DMS114 treated with DMSO at 0.1 percent for 48 hours (cell line): ENCODE measurements at regions not wholly inside any gene's neighbourhood (a gene's known extent, or its start where the extent isn't known, plus 50 kb on each side); places are given as distances from the start of the nearest gene placed in this dataset.

Source experiments
- DNase-seq: peaks from one replicate; lab custom pipeline; 2025; ENCODE audit not compliant: unreplicated experiment; lab: John Stamatoyannopoulos, UW

DNA sequence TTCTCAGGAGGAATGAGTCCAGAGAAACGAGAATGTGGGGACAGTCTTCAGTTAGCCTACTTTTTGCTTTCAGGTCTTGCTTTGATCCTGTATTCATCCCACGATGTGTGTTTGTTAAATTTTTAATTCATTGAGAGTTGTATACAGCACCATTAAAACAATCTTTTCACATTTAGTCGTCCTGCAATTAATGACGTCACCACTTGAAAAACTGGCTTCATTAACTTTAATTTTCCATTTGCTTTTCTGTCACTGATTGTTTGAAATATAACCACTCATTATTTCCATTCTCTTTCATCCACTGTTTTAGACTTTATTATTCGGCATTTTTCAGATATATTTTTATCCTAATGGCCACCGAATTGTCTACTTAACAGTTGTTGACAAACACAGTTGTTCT lies 146.9 kb downstream of the TFEC start:
- no peak for DNase-seq

DNA sequence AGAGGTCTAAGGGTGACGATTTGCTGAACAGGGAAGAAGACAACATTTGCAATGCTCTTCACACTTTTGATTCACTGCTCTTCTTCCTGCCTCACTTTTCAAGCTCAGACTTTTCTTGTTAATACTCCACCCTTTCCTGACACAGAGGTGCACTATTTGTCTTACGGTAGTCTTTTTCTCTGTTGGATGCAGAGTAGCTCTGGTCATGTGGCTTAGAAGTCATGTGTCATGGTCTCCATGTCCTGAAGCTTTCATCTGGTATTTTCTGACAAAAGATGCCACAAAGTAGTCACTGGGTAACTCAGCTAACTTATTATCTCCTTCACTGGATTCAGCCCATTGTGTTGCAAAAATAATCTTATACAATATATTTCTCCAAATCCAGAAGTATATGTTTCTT lies 149.1 kb downstream of the TFEC start:
- no peak for DNase-seq

DNA sequence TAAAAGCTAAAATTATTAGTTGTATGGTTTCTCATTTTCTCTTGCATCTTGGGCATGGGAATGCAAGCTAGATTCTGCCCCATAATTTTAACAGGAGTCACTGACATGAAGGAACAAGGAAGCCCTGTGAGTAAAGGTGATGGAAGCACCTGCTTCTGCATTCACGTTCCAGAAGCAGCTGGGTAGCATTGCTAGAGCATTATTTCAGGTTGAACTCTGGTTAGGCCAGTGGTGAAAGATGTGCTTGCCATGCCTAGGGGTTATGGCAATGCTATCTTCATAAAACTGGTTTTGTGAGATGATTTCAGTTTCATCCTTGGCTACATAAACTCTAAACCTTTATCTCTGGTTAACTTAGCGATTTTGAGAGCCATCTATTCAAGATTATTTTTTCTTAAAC lies 151.4 kb downstream of the TFEC start:
- no peak for DNase-seq

DNA sequence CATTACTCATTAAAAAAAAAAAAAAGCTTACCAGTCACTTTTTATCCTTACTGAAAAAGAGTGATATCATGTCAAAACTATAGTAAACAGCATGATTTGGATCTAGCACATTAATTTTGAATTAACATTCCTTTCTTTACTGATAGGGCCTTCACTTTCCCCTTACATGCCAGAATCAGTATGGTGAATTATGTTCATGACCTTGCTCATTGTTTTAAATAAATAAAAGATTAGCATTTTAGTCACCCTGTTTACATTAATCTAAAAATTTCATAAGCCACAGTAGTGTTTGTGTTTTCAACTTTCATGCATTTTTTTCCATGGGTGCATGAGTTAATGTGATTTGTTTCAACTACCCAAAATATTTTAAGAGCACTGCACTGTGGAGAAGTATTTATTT lies 160.8 kb downstream of the TFEC start:
- DNase-seq, result no peak

DNA sequence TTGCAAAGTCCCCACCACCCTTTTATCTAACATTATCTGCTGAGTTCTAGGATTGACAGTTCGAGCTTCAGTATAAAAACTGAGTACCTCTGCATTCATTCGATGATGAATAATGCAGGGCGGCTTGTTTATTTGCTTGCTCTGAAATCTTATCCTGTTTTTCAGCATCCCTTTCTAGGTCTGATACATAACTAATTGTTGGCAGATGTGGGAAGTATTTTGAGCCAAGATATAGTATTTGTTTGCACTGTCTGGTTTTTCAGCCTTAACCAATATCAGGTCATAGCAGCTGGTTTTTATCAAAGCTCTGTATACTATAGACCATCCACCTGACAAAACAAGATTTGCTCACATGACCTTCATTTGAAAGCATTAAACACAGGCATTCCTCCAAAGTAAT lies 161.4 kb downstream of the TFEC start:
- no peak for DNase-seq

DNA sequence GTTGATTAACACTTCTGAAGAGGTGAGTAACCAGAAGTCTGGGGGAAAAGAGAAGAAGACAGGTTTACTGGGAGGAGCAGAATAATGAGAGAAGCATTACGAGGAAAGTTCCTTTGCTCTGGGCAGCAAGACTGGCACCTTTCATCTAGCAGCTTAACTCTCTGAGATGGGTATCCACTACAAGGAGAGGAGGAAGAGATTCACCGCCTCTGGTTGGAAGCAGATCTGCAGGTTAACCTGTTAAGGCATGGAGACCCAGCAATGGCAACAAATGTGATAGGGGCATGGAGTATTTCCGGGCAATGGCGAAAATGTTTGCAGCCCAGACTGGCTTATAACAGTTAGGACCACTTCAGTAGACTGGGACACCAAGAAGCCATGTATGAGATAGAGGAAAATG lies 162.2 kb downstream of the TFEC start:
- DNase-seq, result no peak

DNA sequence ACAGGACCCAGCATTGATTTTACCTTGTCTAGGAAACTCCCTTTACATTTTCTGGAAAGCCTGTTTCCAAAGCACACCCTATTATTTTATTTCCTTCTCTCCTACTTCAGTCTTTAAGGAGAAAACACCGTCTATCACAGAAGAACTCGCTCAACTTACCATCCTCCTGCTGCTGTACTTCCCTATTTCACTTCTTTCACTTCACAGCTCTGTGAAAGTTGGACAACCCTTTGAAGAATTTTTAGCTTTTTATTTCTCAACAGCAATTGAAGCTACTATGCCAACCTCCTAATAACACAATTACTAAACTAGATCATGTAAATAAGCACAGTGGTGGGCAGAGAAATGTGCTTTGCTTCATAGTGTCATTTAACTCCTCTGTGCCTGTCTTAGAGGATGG lies 166.5 kb downstream of the TFEC start:
- DNase-seq, result no peak

DNA sequence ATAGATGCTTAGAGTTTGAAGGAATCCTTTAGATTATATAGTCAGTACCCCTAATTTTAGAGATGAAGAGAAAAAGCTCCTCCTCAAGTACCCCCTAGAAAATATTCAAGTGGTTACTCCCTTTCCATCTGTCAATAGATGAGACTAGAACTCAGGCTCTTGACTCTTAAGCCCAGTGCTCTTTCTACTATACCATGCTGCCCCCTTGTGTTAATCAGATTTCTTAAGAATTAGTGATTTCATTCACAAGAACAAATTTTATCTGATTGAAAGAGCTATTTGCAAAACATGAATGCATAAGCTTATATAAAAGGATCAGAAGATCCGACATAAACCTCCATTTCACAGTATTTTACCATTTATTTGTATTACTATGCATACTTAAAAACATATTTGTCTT lies 179.3 kb downstream of the TFEC start:
- DNase-seq, result peak; percentile 27

DNA sequence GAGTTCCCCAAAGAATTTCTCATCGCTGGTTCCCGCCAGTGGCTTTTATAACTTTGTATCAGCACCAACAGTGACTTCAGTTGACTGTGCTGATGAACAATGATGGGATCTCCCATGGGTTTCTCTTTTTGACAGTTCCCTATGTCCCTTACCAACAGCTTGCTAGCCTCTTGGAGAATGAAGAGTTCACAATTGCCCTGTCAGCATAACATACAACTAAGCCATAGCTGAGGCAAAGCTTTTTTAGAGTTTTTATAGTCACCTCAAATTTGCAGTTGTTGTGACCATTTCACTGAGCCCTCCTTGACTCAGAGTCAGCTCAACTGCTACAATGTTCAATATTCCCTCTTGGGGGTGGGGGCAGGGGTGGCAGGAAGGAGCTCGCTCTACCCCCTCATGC lies 179.8 kb downstream of the TFEC start:
- DNase-seq, result no peak

DNA sequence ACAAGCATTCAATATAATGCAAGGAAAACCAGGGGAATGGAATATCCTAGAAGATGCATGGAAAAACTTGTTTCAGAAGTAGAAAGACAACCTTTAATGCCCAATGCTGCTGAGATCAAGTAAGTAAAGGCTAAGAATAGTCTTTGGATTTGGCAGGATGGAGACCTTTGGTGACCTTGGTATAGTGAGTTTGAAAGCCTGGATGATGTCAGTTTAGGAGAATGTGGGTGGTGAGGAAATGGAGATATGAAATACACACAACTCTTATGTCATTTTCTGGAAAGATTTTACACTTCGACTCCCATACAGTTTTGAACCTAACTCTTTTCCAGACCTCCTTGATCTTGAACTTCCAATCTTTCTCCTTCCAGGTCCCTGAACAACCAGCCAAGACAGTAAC lies 185.7 kb downstream of the TFEC start:
- DNase-seq, result no peak

DNA sequence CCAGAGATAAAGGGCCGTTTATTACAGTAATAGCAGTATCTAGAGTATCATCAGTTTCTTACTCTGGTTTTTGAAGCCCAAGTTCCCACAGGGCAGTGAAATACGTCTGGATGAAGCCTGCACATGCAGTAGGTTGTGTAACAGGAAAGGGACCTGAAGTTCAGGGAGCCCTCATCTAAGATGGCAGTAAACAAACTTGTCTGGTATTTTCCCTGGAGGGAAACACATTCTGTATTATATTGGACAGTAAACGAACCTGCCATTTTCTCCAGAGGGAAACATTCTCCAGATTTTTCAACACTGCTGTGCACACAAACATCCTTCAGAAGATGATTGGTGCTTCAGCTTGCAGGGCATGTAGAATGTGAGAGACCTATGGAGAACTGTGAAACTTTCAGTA lies 189.9 kb downstream of the TFEC start:
- DNase-seq, result no peak

DNA sequence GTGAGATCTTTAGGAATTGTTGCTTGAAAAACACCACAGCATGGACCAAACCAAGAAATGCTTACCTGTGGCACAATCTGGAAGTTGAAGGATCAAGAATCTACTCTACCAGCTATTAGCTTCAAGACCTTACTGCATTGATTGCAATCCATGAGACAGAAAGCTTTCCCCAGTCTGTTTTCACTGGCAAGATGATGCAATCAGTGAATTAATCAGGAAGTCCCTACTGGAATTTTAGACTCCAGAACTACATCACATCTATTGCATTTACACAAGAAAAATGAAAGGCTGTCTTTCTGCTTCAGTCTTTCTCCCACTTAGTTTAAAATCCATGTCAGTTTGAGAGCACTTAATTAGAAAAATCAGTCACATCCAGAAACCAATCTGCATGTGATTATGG lies 191.7 kb downstream of the TFEC start:
- no peak for DNase-seq

DNA sequence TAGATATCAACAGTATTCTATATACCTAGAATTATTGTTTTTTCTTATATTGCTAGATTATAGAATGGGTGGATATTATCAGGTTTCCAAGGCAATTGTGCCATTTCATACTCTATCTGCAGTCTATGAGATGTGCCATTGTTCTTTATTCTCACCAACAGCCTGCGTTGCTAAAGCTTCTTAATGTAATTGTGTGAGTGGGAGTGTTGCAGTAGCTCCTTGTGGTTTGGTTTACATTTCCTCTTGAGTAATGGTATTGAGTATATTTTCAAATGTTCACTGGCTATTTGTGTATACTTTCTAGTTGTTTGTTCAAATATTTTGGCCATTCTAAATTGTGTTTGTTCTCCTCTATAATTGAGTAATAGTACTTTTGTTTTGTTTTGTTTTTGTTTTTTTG lies 199.2 kb downstream of the TFEC start:
- no peak for DNase-seq

DNA sequence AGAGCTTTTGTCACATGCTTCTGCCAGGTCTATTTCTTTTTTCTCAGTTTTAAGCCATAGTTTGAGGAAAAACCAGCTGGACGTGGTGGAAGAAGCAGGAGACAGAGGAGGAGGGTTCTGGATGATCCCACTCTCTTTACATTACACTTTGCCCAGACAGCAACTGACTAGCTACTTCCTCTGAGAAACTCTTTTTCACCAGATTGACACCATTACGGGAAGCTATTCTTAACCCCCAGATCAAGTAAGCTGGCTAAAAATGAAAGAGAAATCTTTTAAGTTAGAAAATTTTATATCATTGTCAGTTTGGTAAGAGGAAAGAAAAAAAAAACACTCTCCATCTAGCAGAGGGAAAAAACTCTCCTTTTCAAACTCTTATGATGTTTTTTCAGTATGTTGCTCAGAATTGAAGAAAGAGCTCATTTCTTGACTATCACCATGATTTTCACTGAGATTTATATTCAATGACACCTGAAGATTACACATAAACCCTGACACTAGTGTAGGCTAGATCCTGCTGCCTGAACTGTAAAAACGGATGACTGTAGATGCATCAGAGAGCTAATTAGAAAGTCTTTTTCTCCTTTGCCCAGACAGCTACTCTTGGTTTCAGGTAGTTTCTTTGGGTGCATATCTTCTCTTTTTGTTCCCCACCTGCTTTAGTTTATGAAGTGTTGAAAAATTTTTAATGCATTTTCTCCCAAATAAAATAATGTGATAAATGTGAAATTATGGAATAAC lies 203.1 kb downstream of the TFEC start:
- no peak for DNase-seq

DNA sequence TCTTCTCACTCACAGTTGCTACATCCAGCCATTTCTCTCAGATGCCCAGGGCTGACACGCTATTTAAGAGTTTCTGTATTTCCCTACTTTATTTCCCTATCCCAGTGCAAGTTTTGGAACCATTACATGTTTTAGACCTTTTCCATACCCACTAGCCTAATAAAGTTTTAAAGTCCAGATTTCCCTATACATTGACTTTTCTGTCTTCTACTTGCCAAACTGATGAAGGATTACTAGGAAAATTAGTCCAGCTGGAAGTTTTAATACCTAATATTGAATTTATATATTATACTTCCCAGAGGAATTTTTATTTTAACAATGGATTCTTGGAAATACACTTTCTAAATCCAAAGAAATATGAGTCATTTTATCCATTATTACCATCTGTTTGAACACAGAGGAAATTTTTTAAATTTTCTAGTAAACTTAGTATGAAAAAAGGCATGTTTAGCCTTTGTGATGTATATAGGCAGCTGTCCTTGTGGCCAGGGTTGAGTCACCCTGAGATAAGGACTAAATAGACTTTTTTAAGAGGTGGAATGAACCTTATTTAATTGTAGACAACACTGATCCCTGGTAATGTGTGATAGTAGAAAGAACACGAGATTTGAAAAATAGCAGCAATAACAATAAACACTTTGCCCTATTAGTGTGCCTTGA lies 205.0 kb downstream of the TFEC start:
- no peak for DNase-seq

DNA sequence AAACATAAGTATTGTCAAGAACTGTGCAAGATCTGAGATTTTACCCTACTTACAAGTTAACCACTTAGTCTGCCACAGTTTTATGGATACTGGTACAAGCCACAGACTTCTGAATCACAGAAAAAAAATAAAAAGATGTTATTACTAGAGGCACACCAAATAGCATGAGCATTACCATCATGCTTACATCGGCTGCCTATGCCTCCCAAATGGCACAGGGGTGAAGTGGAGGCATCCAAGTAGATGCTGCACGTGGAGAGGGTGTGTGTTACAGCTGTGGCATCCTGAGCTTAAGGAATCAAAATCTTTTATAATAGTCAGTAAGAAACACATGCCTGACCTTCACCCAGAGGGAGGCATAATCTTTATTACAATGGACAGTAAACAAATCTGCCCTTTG lies 207.8 kb downstream of the TFEC start:
- no peak for DNase-seq

DNA sequence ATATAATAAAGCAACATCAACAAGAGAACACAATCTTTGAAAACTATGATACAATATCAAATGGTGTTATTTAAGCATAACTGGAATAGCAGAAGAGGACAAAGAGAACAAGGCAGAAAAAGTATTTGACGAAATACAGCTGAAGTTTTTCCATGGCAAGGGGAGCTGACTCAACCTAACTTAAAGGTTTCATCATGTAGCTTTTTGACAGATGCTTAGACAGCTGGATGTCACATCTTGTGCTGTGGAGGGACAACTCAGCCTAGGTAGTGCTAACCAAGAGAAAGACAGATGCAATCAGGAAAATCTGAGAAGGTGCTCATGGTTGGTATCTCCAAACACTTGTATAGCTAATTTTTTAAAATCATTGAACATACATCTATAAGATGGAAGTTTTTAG lies 208.2 kb downstream of the TFEC start:
- no peak for DNase-seq

DNA sequence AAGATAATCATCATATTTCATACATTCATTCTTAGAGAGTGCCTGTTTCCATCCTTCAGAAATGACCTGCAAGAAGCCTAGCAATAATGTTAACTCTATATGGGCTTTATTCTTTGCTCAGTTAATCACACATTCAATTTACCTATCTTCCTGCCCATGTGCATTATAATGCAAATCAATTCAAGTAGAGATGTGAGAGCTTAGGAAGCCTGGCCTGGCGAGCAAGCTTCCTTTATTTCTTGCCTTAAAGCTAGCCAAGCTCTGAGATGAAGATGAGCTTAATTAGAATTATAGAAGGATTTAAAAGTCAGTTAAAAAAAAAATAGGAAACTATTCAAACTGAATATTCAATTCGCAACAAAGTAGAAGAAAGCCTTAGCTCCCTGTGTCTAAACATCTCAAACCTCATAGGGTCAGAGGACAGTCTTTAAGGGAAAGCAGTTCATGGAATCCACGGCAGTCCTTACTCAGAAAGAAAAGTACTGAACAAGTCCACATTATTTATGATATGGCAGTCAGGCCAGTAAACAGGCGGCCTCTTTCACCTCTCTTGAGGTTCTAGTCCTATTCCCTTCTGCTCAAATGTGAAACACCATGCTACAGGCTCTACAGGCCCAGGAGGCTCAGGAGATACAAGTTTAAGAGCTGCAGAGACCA lies 214.1 kb downstream of the TFEC start:
- no peak for DNase-seq

DNA sequence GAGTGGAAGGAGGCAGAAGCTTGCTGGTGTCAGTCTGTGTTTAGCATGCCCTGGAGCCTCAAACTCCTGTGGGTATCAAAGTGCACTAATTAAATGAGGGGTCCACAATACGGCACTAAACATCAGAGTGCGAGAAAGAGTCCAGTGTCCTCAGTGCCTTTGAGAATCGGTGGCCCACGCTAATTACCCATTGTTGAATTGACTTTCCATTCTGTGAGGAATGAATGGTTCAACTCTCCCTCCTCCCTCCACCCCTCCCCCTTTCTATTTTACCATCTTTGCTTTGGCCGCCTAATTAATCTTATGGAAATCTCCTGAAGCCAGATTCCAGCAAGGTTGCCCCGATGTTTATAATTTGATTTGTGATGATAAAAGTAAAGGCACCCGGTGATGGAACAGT lies 217.8 kb downstream of the TFEC start:
- no peak for DNase-seq

DNA sequence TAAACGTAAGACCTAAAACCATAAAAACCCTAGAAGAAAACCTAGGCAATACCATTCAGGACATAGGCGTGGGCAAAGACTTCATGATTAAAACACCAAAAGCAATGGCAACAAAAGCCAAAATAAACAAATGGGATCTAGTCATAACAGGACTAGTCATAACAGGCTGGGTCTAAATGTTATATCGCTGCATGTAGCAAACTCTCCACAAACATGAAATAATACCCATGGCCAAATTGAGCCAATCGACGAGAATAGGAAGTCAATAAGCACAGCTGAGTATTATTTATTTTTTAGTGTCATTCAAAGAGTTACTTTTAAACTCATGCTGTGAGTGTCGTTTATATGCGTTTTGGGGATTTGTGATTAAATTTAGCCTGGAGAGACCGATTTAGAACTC lies 225.1 kb downstream of the TFEC start:
- no peak for DNase-seq

DNA sequence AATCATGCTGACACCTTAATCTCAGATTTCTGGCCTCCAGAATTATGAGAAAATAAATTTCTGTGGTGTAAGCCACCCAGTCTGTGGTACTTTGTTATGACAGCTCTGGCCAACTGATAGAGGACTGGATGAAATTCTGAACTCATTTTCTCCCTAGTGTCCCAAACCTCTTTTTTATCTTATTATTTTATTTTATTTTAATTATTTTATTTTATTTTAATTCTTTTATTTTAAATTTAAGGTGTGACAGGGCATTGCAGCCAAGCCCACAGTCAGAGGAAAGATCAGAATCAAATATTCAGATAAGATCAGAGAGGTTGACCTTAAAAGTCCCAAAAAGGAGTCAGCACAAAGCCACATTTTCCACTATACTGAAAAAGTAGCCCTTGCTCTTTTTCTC lies 228.1 kb downstream of the TFEC start:
- no peak for DNase-seq

DNA sequence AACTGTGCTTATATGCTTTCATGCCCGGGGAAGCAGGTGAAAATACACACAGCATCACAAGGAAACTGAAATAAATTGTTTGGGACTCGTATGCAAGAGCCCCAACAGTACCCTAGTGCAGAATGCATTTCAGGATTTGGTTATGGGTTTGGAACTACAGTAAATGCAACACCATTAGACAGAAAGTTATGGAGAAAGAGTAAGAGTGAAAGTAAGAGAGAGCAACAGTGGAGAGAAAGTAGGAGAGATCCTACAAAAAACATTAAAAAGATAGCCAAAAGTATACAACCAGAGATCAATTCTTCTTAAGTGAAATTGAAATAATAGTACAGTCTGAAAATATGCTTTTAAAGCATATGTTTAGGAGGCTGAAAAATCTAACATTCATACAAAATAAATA lies 231.1 kb downstream of the TFEC start:
- DNase-seq, result no peak
